ENCODE measurements at regions not wholly inside any gene's neighbourhood (a gene's known extent, or its start where the extent isn't known, plus 50 kb on each side); places are given as distances from the start of the nearest gene placed in this dataset.

- TF ChIP-seq HNRNPH1 (optimal IDR thresholded peaks at IDR 0.05; ENCODE audit: low read depth, low read length) (no peak), MIXL1 (CRISPR knock-in tag; IDR thresholded peaks at IDR 0.05) (0 out of 2 replicates have a peak, but pooled peaks have one; percentile 63), MIER2 (CRISPR knock-in tag; IDR thresholded peaks at IDR 0.05) (peak; percentile 56; the same call in 1 of the 2 replicates), TBP (CRISPR knock-in tag; IDR thresholded peaks at IDR 0.05) (no peak), ZNF263 (CRISPR knock-in tag; IDR thresholded peaks at IDR 0.05) (no peak), KAT7 (CRISPR knock-in tag; IDR thresholded peaks at IDR 0.05; ENCODE audit: borderline replicate concordance) (no peak), ZNF737 (CRISPR knock-in tag; IDR thresholded peaks at IDR 0.05; ENCODE audit: borderline replicate concordance) (no peak), ZNF691 (CRISPR knock-in tag; IDR thresholded peaks at IDR 0.05; ENCODE audit: borderline replicate concordance, low read depth) (no peak; the same call in 1 of the 2 replicates), THAP8 (CRISPR knock-in tag; IDR thresholded peaks at IDR 0.05; ENCODE audit: borderline replicate concordance) (no peak), GPBP1L1 (CRISPR knock-in tag; IDR thresholded peaks at IDR 0.05) (no peak), CENPT (CRISPR knock-in tag; IDR thresholded peaks at IDR 0.05; ENCODE audit: low read depth) (no peak), ZNF614 (CRISPR knock-in tag; IDR thresholded peaks at IDR 0.05; ENCODE audit: borderline replicate concordance) (0 out of 2 replicates have a peak, but pooled peaks have one; percentile 48), TFDP1 (CRISPR knock-in tag; IDR thresholded peaks at IDR 0.05; ENCODE audit: borderline replicate concordance) (no peak), ZNF251 (CRISPR knock-in tag; IDR thresholded peaks at IDR 0.05) (no peak), ZNF331 (CRISPR knock-in tag; IDR thresholded peaks at IDR 0.05) (peak; percentile 92), BRF2 (CRISPR knock-in tag; IDR thresholded peaks at IDR 0.05) (no peak), ZNF569 (CRISPR knock-in tag; IDR thresholded peaks at IDR 0.05; ENCODE audit: borderline replicate concordance) (no peak), HDAC6 (IDR thresholded peaks at IDR 0.05; ENCODE audit: low read depth, low read length) (no peak), ZNF567 (CRISPR knock-in tag; IDR thresholded peaks at IDR 0.05; ENCODE audit: borderline replicate concordance) (no peak), RNF2 (conservative IDR thresholded peaks at IDR 0.05; ENCODE audit: low read depth) (peak; percentile 52; the same call in 1 of the 2 replicates), ZFP41 (CRISPR knock-in tag; IDR thresholded peaks at IDR 0.05; ENCODE audit: borderline replicate concordance) (no peak), ZNF367 (CRISPR knock-in tag; IDR thresholded peaks at IDR 0.05; ENCODE audit: borderline replicate concordance) (no peak), SMYD3 (CRISPR knock-in tag; IDR thresholded peaks at IDR 0.05) (no peak), ZNF441 (CRISPR knock-in tag; IDR thresholded peaks at IDR 0.05; ENCODE audit: borderline replicate concordance) (no peak), ZNF605 (CRISPR knock-in tag; IDR thresholded peaks at IDR 0.05) (peak; percentile 87; the same call in 1 of the 2 replicates)
Observed at GRCh38 chr2:19140463-19141208, 217.8 kb downstream of the OSR1 start (continued).
